Neuronal stem cell (in vitro differentiated cells): ENCODE measurements at regions not wholly inside any gene's neighbourhood (a gene's known extent, or its start where the extent isn't known, plus 50 kb on each side); places are given as distances from the start of the nearest gene placed in this dataset.

Experiments used
- DNase-seq: peaks from one replicate; pipeline ENCODE4 v3.0.0-alpha.2; 2013; ENCODE audit warnings: low spot score
- H2AFZ ChIP-seq: one replicate; pipeline ENCODE4 v1.6.1; 2013; ENCODE audit warnings: mild to moderate bottlenecking, low read length, inconsistent platforms
- H2AK5ac ChIP-seq: 2 replicates; pipeline ENCODE4 v1.6.1; 2013; ENCODE audit warnings: low read depth, mild to moderate bottlenecking, inconsistent platforms, low read length, moderate library complexity, mixed read lengths
- H2BK120ac ChIP-seq: 2 replicates; pipeline ENCODE4 v1.6.1; 2013; ENCODE audit warnings: low read depth, mild to moderate bottlenecking, inconsistent platforms, low read length, moderate library complexity, mixed read lengths
- H2BK12ac ChIP-seq: one replicate; pipeline ENCODE4 v1.6.1; 2013; ENCODE audit warnings: low read length, inconsistent platforms
- H2BK15ac ChIP-seq: 2 replicates; pipeline ENCODE4 v1.6.1; 2013; ENCODE audit warnings: mild to moderate bottlenecking, low read length, inconsistent platforms, mixed read lengths
- H2BK5ac ChIP-seq: one replicate; pipeline ENCODE4 v1.6.1; 2013; ENCODE audit warnings: inconsistent platforms, mild to moderate bottlenecking, low read length, moderate library complexity
- H3K14ac ChIP-seq: one replicate; pipeline ENCODE4 v1.6.1; 2013; ENCODE audit warnings: low read length, inconsistent platforms
- H3K18ac ChIP-seq: 2 replicates; pipeline ENCODE4 v1.6.1; 2013; ENCODE audit warnings: low read length, inconsistent platforms
- H3K23ac ChIP-seq: 2 replicates; pipeline ENCODE4 v1.6.1; 2013; ENCODE audit warnings: low read depth, mild to moderate bottlenecking, mixed read lengths, low read length, inconsistent platforms; ENCODE audit not compliant: poor library complexity
- H3K27ac ChIP-seq: replicated peaks from 3 replicates; pipeline ENCODE4 v1.5.1; 2013; ENCODE audit warnings: low read length, inconsistent platforms
- H3K27me3 ChIP-seq, 3 experiments: 2 replicates each; pipeline ENCODE4 v1.6.1; 2013; ENCODE audit warnings: low read length in 3 of 3, mild to moderate bottlenecking in 2 of 3, inconsistent platforms in 1 of 3, low read depth in 1 of 3, mixed read lengths in 1 of 3, moderate library complexity in 1 of 3; ENCODE audit not compliant: control insufficient read depth in 3 of 3, insufficient read depth in 3 of 3
- H3K36me3 ChIP-seq, 2 donors: replicated peaks in 1 of 2; 2 replicates each; pipeline ENCODE4 v1.6.1; 2013; ENCODE audit warnings: low read length in 2 of 2; ENCODE audit not compliant: control insufficient read depth in 2 of 2, insufficient read depth in 2 of 2
- H3K4ac ChIP-seq: 2 replicates; pipeline ENCODE4 v1.6.1; 2013; ENCODE audit warnings: inconsistent platforms, mild to moderate bottlenecking, low read length, moderate library complexity
- H3K4me1 ChIP-seq, 2 donors: 1 replicate in 1 of 2; 2 replicates in 1 of 2; pipeline ENCODE4 v1.6.1; 2013; ENCODE audit warnings: low read length in 2 of 2, low read depth in 1 of 2; ENCODE audit not compliant: control insufficient read depth in 2 of 2, insufficient read depth in 1 of 2
- H3K4me2 ChIP-seq: one replicate; pipeline ENCODE4 v1.6.1; 2013; ENCODE audit warnings: mild to moderate bottlenecking, low read length, inconsistent platforms; ENCODE audit not compliant: insufficient read depth, poor library complexity, severe bottlenecking
- H3K4me3 ChIP-seq, 2 donors: 2 replicates each; pipeline ENCODE4 v1.5.1; 2013; ENCODE audit warnings: low read length in 2 of 2, mild to moderate bottlenecking in 2 of 2, inconsistent platforms in 1 of 2, moderate library complexity in 1 of 2
- H3K79me1 ChIP-seq: one replicate; pipeline ENCODE4 v1.6.1; 2013; ENCODE audit warnings: low read depth, mild to moderate bottlenecking, inconsistent platforms, low read length, moderate library complexity
- H3K9ac ChIP-seq: one replicate; pipeline ENCODE4 v1.6.1; 2013; ENCODE audit warnings: mild to moderate bottlenecking, low read depth, low read length, inconsistent platforms; ENCODE audit not compliant: poor library complexity
- H3K9me3 ChIP-seq, 2 donors: replicated peaks in 1 of 2; 2 replicates each; pipeline versions ENCODE3 to v1.6.1; 2013; ENCODE audit warnings: low read length in 2 of 2, mild to moderate bottlenecking in 2 of 2, inconsistent platforms in 1 of 2, low read depth in 1 of 2, mixed read lengths in 1 of 2, moderate library complexity in 1 of 2; ENCODE audit not compliant: control insufficient read depth in 2 of 2, insufficient read depth in 1 of 2
- H4K8ac ChIP-seq: one replicate; pipeline ENCODE4 v1.6.1; 2013; ENCODE audit warnings: low read depth, mild to moderate bottlenecking, inconsistent platforms, low read length, moderate library complexity
- H4K91ac ChIP-seq: one replicate; pipeline ENCODE4 v1.6.1; 2013; ENCODE audit warnings: low read length, low read depth, mild to moderate bottlenecking, inconsistent platforms; ENCODE audit not compliant: poor library complexity
- WGBS, 2 donors: extraction: QIAGEN DNeasy Blood & Tissue Kit; methylation state at CpG; one replicate each; pipeline ENCODE4 v1.1.7; 2013; ENCODE audit warnings: missing lambda C conversion rate in 2 of 2, mixed read lengths in 1 of 2; ENCODE audit not compliant: insufficient read length in 2 of 2, insufficient replicate concordance in 1 of 2; ENCODE audit errors: extremely low coverage in 2 of 2; 5-methylcytosine and 5-hydroxymethylcytosine counted together

GRCh38 chr5:96026406-96027041 lies 64.9 kb upstream of the ELL2 start:
- no CpG with 5 or more reads among the region's 2 CpGs for WGBS, 2 donors

GRCh38 chr5:96024683-96025475 lies 63.2 kb upstream of the ELL2 start:
- Histone ChIP-seq H3K27me3 (no peaks in the 10 kb centered on the region), H3K27ac (no peak overlapping the region)
- WGBS, 2 donors: no CpG with 5 or more reads among the region's 6 CpGs

More at GRCh38 chr5:96026406-96027041, 64.9 kb upstream of the ELL2 start:
- Histone ChIP-seq H3K4ac (no peak overlapping the region), H3K18ac (no peak overlapping the region), H2BK5ac (no peak overlapping the region), H3K79me1 (no peaks in the 10 kb centered on the region), H3K4me3 (no peak overlapping the region), H2BK12ac (no peak overlapping the region), H3K14ac (no peak overlapping the region), H4K91ac (no peak overlapping the region), H2BK120ac (no peak overlapping the region), H4K8ac (no peak overlapping the region), H3K9ac (no peak overlapping the region), H3K27me3 (no peaks in the 10 kb centered on the region), H2BK15ac (no peak overlapping the region), H3K4me2 (no peak overlapping the region), H3K23ac (no peak overlapping the region), H3K27ac (no peak overlapping the region), H3K4me1 (no peaks in the 10 kb centered on the region), H2AFZ (no peak overlapping the region), H3K9me3 (no peaks in the 10 kb centered on the region), H2AK5ac (no peak overlapping the region), H3K36me3 (no peaks in the 10 kb centered on the region)
- no peak for DNase-seq

GRCh38 chr5:96023518-96023917 lies 61.9 kb upstream of the ELL2 start:
- H3K9ac ChIP-seq: no peak overlapping the region
- no peak overlapping the region for H3K14ac ChIP-seq
- no peaks in the 10 kb centered on the region for H3K9me3 ChIP-seq
- no peak overlapping the region for H2BK120ac ChIP-seq
- H3K23ac ChIP-seq: no peak overlapping the region
- no peaks in the 10 kb centered on the region for H3K4me1 ChIP-seq
- no peaks in the 10 kb centered on the region for H3K27me3 ChIP-seq
- no peak overlapping the region for H2BK5ac ChIP-seq
- H4K91ac ChIP-seq: no peak overlapping the region
- no peaks in the 10 kb centered on the region for H3K79me1 ChIP-seq
- H2AFZ ChIP-seq: no peak overlapping the region
- no peak overlapping the region for H4K8ac ChIP-seq
- H3K4ac ChIP-seq: no peak overlapping the region
- DNase-seq: no peak
- no CpG with 5 or more reads among the region's 2 CpGs for WGBS, 2 donors
- no peak overlapping the region for H3K27ac ChIP-seq
- no peak overlapping the region for H3K4me3 ChIP-seq
- H2BK12ac ChIP-seq: no peak overlapping the region
- H3K18ac ChIP-seq: no peak overlapping the region
- no peak overlapping the region for H2AK5ac ChIP-seq
- no peak overlapping the region for H3K4me2 ChIP-seq
- no peak overlapping the region for H2BK15ac ChIP-seq
- H3K36me3 ChIP-seq: no peaks in the 10 kb centered on the region

More at GRCh38 chr5:96024683-96025475, 63.2 kb upstream of the ELL2 start:
- Histone ChIP-seq H3K4me1 (no peaks in the 10 kb centered on the region), H3K14ac (no peak overlapping the region), H3K23ac (no peak overlapping the region), H2BK120ac (no peak overlapping the region), H3K9me3 (no peaks in the 10 kb centered on the region), H4K91ac (no peak overlapping the region), H2BK5ac (no peak overlapping the region), H3K9ac (no peak overlapping the region), H2BK15ac (no peak overlapping the region), H4K8ac (no peak overlapping the region), H2BK12ac (no peak overlapping the region), H3K4me2 (no peak overlapping the region), H3K79me1 (no peaks in the 10 kb centered on the region), H3K4ac (no peak overlapping the region), H2AK5ac (no peak overlapping the region), H3K18ac (no peak overlapping the region), H3K36me3 (no peaks in the 10 kb centered on the region), H2AFZ (peak overlapping the region; percentile 29), H3K4me3 (no peak overlapping the region)
- no peak for DNase-seq

GRCh38 chr5:96022971-96023370 lies 61.3 kb upstream of the ELL2 start:
- Histone ChIP-seq H4K91ac (no peak overlapping the region), H4K8ac (no peak overlapping the region), H2BK120ac (no peak overlapping the region), H3K23ac (no peak overlapping the region), H3K27ac (no peak overlapping the region), H3K4me2 (no peak overlapping the region), H3K79me1 (no peaks in the 10 kb centered on the region), H2BK12ac (no peak overlapping the region), H2BK15ac (no peak overlapping the region), H3K9ac (no peak overlapping the region), H3K27me3 (no peaks in the 10 kb centered on the region), H3K18ac (no peak overlapping the region), H3K14ac (no peak overlapping the region), H3K4ac (no peak overlapping the region), H2AFZ (no peak overlapping the region), H3K4me3 (no peak overlapping the region), H2BK5ac (no peak overlapping the region), H3K36me3 (no peaks in the 10 kb centered on the region), H3K9me3 (no peaks in the 10 kb centered on the region), H3K4me1 (no peaks in the 10 kb centered on the region), H2AK5ac (no peak overlapping the region)
- no CpG with 5 or more reads among the region's 1 CpG for WGBS, 2 donors
- DNase-seq: no peak
